Tibial artery (tissue), 4 donors: ENCODE measurements at regions not wholly inside any gene's neighbourhood (a gene's known extent, or its start where the extent isn't known, plus 50 kb on each side); places are given as distances from the start of the nearest gene placed in this dataset.

ENCODE experiments used
- DNase-seq, 2 donors: peaks; one replicate each; pipeline ENCODE4 v3.0.0-alpha.2; 2019
- H3K27ac ChIP-seq, 2 donors: fragments of 200-600 bp; sonication (generic) in 1 of 2; 1 replicate in 1 of 2; 2 replicates in 1 of 2; pipeline ENCODE4 v1.5.1; 2018 to 2019; ENCODE audit warnings: mild to moderate bottlenecking in 1 of 2
- H3K27me3 ChIP-seq, 2 donors: fragments of 200-600 bp; sonication (generic) in 1 of 2; one replicate each; pipeline versions ENCODE4 v1.5.1 to v1.6.0; 2016 to 2019
- H3K36me3 ChIP-seq, 3 donors: fragments of 200-600 bp; sonication (generic) in 2 of 3; one replicate each; pipeline ENCODE4 v1.5.1; 2016 to 2019; ENCODE audit warnings: mild to moderate bottlenecking in 2 of 3
- H3K4me1 ChIP-seq, 4 donors: fragments of 200-600 bp; sonication (generic) in 2 of 4; 1 replicate in 3 of 4; 2 replicates in 1 of 4; pipeline ENCODE4 v1.5.1; 2016 to 2019
- H3K4me3 ChIP-seq, 2 donors: fragments of 200-600 bp; sonication (generic) in 1 of 2; 1 replicate in 1 of 2; 2 replicates in 1 of 2; pipeline ENCODE4 v1.5.1; 2018 to 2019; ENCODE audit warnings: mild to moderate bottlenecking in 2 of 2
- H3K9me3 ChIP-seq, 3 donors: fragments of 200-600 bp; sonication (generic) in 1 of 3; one replicate each; pipeline ENCODE4 v1.5.1; 2016 to 2019
- CTCF ChIP-seq, 2 experiments: fragments of 200-600 bp in 1 of 2; fragments of 450-650 bp in 1 of 2; IDR thresholded peaks; one replicate each; pipeline ENCODE4 v1.5.1; 2017 to 2019; ENCODE audit warnings: antibody characterized with exemption in 2 of 2, mild to moderate bottlenecking in 1 of 2, moderate library complexity in 1 of 2
- intact Hi-C: fragments of 100-400 bp; cut with DNase I; formaldehyde crosslinking; loops from one replicate; pipeline ENCODE4 v1.15.0; 2023; ENCODE audit warnings: low total_unique reads

DNA sequence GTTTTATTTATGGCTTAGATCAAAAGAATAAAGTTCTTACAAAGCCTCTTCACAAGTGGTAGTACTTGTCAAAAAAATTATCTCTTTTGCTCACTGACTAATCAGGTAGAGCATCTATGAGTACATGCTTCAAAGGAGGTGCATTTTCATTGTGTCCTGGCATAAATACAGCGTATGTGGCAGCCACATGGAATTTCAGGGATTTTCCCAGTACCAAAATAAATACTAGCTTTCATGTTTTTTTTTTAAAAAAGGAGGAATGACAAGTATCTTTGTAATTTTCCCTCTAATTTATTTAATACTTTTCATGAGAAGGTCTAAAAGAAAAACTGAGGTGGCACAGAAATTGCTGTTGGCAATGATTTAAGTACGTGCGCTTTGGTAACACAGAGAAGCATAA is 597.8 kb upstream of the ALCAM start:
- no peak for DNase-seq
- no peaks in the 10 kb centered on the region for H3K27me3 ChIP-seq
- H3K27ac ChIP-seq: no peak overlapping the region
- H3K4me1 ChIP-seq: peaks cover 0 to 23% (median 0%) of the 10 kb centered on the region in 4 donors
- no peak for TF ChIP-seq CTCF (IDR thresholded peaks at IDR 0.05)
- no peaks in the 10 kb centered on the region for H3K36me3 ChIP-seq
- intact Hi-C loops: no loop called here
- no peak overlapping the region for H3K4me3 ChIP-seq
- H3K9me3 ChIP-seq: no peaks in the 10 kb centered on the region

DNA sequence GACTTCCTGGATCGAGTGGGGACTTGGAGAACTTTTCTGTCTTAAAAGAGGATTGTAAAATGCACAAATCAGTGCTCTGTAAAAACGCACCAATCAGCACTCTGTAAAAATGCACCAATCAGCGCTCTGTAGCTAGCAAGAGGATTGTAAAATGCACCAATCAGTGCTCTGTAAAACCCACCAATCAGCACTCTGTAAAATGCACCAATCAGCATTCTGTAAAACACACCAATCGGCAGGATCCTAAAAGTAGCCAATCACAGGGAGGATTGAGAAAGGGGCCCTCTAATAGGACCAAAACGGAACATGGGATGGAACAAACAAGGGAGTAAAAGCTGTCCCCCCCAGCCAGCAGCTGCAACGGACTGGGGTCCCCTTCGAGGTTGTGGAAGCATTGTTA is 587.4 kb upstream of the ALCAM start:
- Histone ChIP-seq H3K9me3 (no peaks in the 10 kb centered on the region), H3K4me3 (no peak overlapping the region), H3K27ac (no peak overlapping the region), H3K36me3 (no peaks in the 10 kb centered on the region), H3K27me3 (no peaks in the 10 kb centered on the region), H3K4me1 (no peaks in the 10 kb centered on the region)
- intact Hi-C loops: no loop called here
- DNase-seq: no peak
- TF ChIP-seq CTCF (IDR thresholded peaks at IDR 0.05): no peak

GRCh38 chr3:104781112-104781511 is 585.6 kb upstream of the ALCAM start:
- intact Hi-C loops: no loop called here
- H3K4me1 ChIP-seq: no peaks in the 10 kb centered on the region
- no peaks in the 10 kb centered on the region for H3K9me3 ChIP-seq
- no peak overlapping the region for H3K4me3 ChIP-seq
- H3K27me3 ChIP-seq: no peaks in the 10 kb centered on the region
- no peak overlapping the region for H3K27ac ChIP-seq
- no peak for DNase-seq
- no peaks in the 10 kb centered on the region for H3K36me3 ChIP-seq
- no peak for TF ChIP-seq CTCF (IDR thresholded peaks at IDR 0.05)

GRCh38 chr3:104785947-104786346 is 580.8 kb upstream of the ALCAM start:
- Histone ChIP-seq H3K36me3 (no peaks in the 10 kb centered on the region), H3K4me1 (no peaks in the 10 kb centered on the region), H3K9me3 (no peaks in the 10 kb centered on the region), H3K4me3 (no peak overlapping the region), H3K27ac (no peak overlapping the region), H3K27me3 (no peaks in the 10 kb centered on the region)
- DNase-seq: no peak
- intact Hi-C loops: no loop called here
- TF ChIP-seq CTCF (IDR thresholded peaks at IDR 0.05): no peak

GRCh38 chr3:104787306-104787705 is 579.4 kb upstream of the ALCAM start:
- Histone ChIP-seq H3K27ac (no peak overlapping the region), H3K36me3 (no peaks in the 10 kb centered on the region), H3K9me3 (no peaks in the 10 kb centered on the region), H3K27me3 (no peaks in the 10 kb centered on the region), H3K4me3 (no peak overlapping the region), H3K4me1 (no peaks in the 10 kb centered on the region)
- no peak for TF ChIP-seq CTCF (IDR thresholded peaks at IDR 0.05)
- intact Hi-C loops: no loop called here
- DNase-seq: no peak

DNA sequence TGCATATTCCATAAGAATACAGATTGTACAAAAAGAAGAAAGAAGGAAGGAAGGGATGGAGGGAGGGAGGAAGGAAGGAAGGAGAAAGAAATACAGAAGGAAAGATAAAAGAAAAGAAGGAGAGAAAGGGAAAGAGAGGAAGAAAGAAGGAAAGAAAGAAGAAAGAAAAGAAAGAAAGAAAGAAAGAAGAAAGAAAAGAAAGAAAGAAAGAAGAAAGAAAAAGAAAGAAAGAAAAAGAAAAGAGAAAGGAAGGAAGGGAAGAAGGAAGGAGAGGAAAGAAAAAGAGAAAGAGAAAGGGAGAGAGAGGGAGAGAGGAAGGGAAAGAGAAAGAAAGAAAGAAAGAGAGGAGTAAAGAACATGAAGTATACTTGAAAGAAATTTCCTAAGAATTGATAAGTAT is 577.9 kb upstream of the ALCAM start:
- no peak for TF ChIP-seq CTCF (IDR thresholded peaks at IDR 0.05)
- Histone ChIP-seq H3K27me3 (no peaks in the 10 kb centered on the region), H3K4me3 (no peak overlapping the region), H3K36me3 (no peaks in the 10 kb centered on the region), H3K27ac (no peak overlapping the region), H3K9me3 (no peaks in the 10 kb centered on the region), H3K4me1 (no peaks in the 10 kb centered on the region)
- intact Hi-C loops: no loop called here
- DNase-seq: no peak
